ENCODE measurements at regions not wholly inside any gene's neighbourhood (a gene's known extent, or its start where the extent isn't known, plus 50 kb on each side); places are given as distances from the start of the nearest gene placed in this dataset.
"Not testable (repeated sequence)": the region's sequence is repeated elsewhere in the genome, so short reads cannot be mapped to it uniquely, and the experiment has no call there.

DNA sequence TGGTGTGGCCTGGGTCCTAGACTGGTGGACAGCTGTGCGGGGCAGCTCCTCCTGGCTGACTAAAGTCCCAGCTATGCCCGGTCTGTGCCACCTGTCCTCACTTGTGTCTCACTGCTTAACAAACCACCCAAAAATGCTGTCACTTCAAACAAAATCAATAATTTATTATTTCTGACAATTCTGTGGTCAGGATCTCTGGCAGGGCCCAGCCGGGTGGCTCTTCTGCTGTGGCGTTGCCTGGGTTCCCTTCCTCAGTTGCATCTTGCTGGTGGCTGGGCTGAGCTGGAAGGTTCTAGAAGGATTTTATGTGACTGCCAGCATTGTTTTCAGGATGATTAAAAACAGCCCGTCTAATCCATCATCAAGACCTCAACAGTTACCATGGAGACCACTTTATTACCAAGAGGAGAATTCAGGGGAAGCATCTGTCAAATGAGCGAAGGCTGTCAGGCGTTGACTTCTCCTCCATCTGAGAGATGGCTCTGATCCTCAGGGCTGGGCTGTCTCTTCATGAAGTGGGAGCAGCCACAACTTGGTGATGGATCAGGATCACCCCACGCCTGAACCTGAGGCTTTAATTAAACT, 280.6 kb upstream of the SFSWAP start:
- Histone ChIP-seq H3K4me1 (peaks cover 5% of the 10 kb centered on the region), H3K4me3 (no peak overlapping the region), H3K9me3 (no peaks in the 10 kb centered on the region), H3K27ac (no peak overlapping the region), H3K27me3 (no peaks in the 10 kb centered on the region), H3K36me3 (replicated peaks in 1 of 2; ENCODE audit: insufficient read depth in 1 of 2, low read depth in 2 of 2) (no peaks in the 10 kb centered on the region)
- no peak for DNase-seq
- ATAC-seq, result no peak
- intact Hi-C loops (cut with DNase I), result no loop called here
- 67 to 70% methylated on average over 8 of the region's 8 CpGs for WGBS, 2 donors
- no peak for TF ChIP-seq POLR2A (IDR thresholded peaks at IDR 0.05)
- TF ChIP-seq CTCF (IDR thresholded peaks at IDR 0.05), result no peak

DNA sequence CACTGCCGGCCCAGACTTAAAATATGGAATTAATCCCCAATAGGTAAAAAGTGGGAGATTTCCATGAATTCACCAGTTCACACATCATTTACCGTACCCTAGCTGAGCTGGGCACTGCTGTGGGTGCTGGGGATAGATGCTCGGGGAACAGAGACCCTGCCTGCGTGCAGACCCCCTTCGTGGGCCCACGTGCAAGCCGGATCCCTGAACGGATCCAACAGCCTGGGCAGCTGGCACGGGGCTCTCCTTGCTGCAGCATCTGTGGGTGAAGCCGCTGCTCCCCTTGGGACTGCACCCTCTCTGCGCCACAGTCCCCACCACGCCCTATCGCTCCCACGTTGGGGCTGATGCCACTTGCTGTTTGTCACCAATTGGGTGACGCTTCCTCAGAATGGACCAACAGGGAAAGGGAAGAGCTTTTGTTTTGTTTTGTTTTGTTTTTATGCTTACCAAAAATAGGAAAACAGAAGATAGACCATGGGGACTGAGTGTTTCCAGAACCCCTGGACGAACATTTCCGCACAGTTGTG, 279.7 kb upstream of the SFSWAP start:
- intact Hi-C loops (cut with DNase I); DNase-seq; H3K36me3 ChIP-seq (replicated peaks in 1 of 2; ENCODE audit: insufficient read depth in 1 of 2, low read depth in 2 of 2); H3K27ac ChIP-seq; ATAC-seq; H3K4me3 ChIP-seq; H3K27me3 ChIP-seq; H3K9me3 ChIP-seq; H3K4me1 ChIP-seq: not testable (repeated sequence)
- 83 to 85% methylated on average over 7 to 17 of the region's 17 CpGs for WGBS, 2 donors

DNA sequence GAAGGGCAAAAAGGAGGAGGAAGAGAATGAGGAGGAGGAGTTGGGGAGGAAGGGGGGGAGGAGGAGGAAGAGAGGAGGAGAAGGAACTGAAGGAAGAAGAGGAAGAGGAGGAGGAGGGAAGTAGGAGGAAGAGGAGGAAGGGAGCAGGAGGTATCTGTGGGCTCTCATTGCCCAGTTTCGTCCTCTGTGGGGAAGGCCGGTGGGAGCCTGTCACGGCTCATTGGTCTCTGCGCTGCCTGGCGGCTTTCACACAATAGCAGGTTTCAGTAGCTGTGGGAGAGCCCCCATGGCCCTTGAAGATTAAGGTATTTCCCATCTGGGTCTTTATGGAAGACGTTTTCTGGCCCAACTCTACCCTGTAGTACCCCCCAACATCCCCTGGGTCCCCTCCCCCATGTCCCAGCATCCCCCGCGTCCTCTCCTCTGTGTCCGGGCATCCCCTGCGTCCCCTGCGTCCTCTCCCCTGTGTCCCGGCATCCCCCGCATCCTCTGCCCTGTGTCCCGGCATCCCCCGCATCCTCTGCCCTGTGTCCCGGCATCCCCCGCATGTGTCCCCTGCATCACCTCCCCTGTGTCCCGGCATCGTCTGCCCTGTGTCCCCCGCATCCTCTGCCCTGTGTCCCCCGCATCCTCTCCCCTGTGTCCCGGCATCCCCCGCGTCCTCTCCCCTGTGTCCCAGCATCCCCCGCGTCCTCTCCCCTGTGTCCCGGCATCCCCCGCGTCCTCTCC, 278.2 kb upstream of the SFSWAP start:
- TF ChIP-seq CTCF (IDR thresholded peaks at IDR 0.05) (no peak), POLR2A (IDR thresholded peaks at IDR 0.05) (no peak)
- intact Hi-C loops (cut with DNase I), result no loop called here
- ATAC-seq (no peak), DNase-seq (no peak)
- no peak overlapping the region for H3K27ac ChIP-seq
- no peaks in the 10 kb centered on the region for H3K36me3 ChIP-seq (replicated peaks in 1 of 2; ENCODE audit: insufficient read depth in 1 of 2, low read depth in 2 of 2)
- no peak overlapping the region for H3K4me3 ChIP-seq
- H3K9me3 ChIP-seq, result no peaks in the 10 kb centered on the region
- WGBS, 2 donors, result 48 to 66% methylated on average over 12 to 14 of the region's 29 CpGs
- no peaks in the 10 kb centered on the region for H3K27me3 ChIP-seq
- peaks cover 5% of the 10 kb centered on the region for H3K4me1 ChIP-seq

GRCh38 chr12:131434208-131435125, 276.4 kb upstream of the SFSWAP start:
- no peaks in the 10 kb centered on the region for H3K27me3 ChIP-seq
- H3K9me3 ChIP-seq, result no peaks in the 10 kb centered on the region
- WGBS, 2 donors, result 63 to 78% methylated on average over 19 to 20 of the region's 28 CpGs
- peaks cover 7% of the 10 kb centered on the region for H3K4me1 ChIP-seq
- H3K4me3 ChIP-seq, result no peak overlapping the region
- H3K27ac ChIP-seq, result no peak overlapping the region
- no peaks in the 10 kb centered on the region for H3K36me3 ChIP-seq (replicated peaks in 1 of 2; ENCODE audit: insufficient read depth in 1 of 2, low read depth in 2 of 2)
- no peak for DNase-seq
- intact Hi-C loops (cut with DNase I), result no loop called here
- TF ChIP-seq CTCF (IDR thresholded peaks at IDR 0.05), result no peak
- TF ChIP-seq POLR2A (IDR thresholded peaks at IDR 0.05), result no peak
- no peak for ATAC-seq
